NB4 (cell line): ENCODE measurements at regions not wholly inside any gene's neighbourhood (a gene's known extent, or its start where the extent isn't known, plus 50 kb on each side); places are given as distances from the start of the nearest gene placed in this dataset.

Experiments
- CTCF ChIP-seq: IDR thresholded peaks from one replicate; pipeline ENCODE4 v1.5.1; 2012; ENCODE audit warnings: low read depth, low read length
- MYC ChIP-seq: IDR thresholded peaks from 2 replicates; pipeline ENCODE4 v1.6.1; 2011; ENCODE audit warnings: low read depth, low read length

- TF ChIP-seq CTCF (no peak), MYC (no peak)
Observed at GRCh38 chr7:51732951-51733350, 416.3 kb upstream of the COBL start.
